GM19324 (cell line): ENCODE measurements at regions not wholly inside any gene's neighbourhood (a gene's known extent, or its start where the extent isn't known, plus 50 kb on each side); places are given as distances from the start of the nearest gene placed in this dataset.
"Not testable (repeated sequence)": the region's sequence is repeated elsewhere in the genome, so short reads cannot be mapped to it uniquely, and the experiment has no call there.

Source experiments
- ATAC-seq: cut with Tn5 transposase; IDR thresholded peaks from one replicate; pipeline ENCODE4 v1.9.1; 2021; ENCODE audit warnings: mild to moderate bottlenecking, moderate library complexity; ENCODE audit not compliant: unreplicated experiment, low FRiP score

GRCh38 chr20:53873230-53873604 is 197.2 kb downstream of the BCAS1 start:
- ATAC-seq: no peak

- ATAC-seq: peak; percentile 40
Measured at GRCh38 chr20:53872561-53873229, 197.7 kb downstream of the BCAS1 start.

- ATAC-seq: no peak
Measured at GRCh38 chr20:53872081-53872541, 198.3 kb downstream of the BCAS1 start.

GRCh38 chr20:53871541-53871940 is 198.9 kb downstream of the BCAS1 start:
- ATAC-seq: no peak

- ATAC-seq: no peak
Measured at GRCh38 chr20:53870426-53871315, 199.7 kb downstream of the BCAS1 start.

GRCh38 chr20:53869466-53870258 is 200.7 kb downstream of the BCAS1 start:
- peak; percentile 54 for ATAC-seq

GRCh38 chr20:53867741-53868351 is 202.5 kb downstream of the BCAS1 start:
- ATAC-seq: no peak

- ATAC-seq: peak; percentile 52
Measured at GRCh38 chr20:53866794-53867740, 203.3 kb downstream of the BCAS1 start.

- ATAC-seq: no peak
Measured at GRCh38 chr20:53865901-53866793, 204.2 kb downstream of the BCAS1 start.

- ATAC-seq: not testable (repeated sequence)
Measured at GRCh38 chr20:53864765-53865683, 205.4 kb downstream of the BCAS1 start.

GRCh38 chr20:53863923-53864641 is 206.3 kb downstream of the BCAS1 start:
- not testable (repeated sequence) for ATAC-seq

- ATAC-seq: not testable (repeated sequence)
Measured at GRCh38 chr20:53863535-53863922, 206.9 kb downstream of the BCAS1 start.

- ATAC-seq: not testable (repeated sequence)
Measured at GRCh38 chr20:53863039-53863438, 207.4 kb downstream of the BCAS1 start.

- not testable (repeated sequence) for ATAC-seq
Measured at GRCh38 chr20:53862490-53862889, 207.9 kb downstream of the BCAS1 start.

- not testable (repeated sequence) for ATAC-seq
Measured at GRCh38 chr20:53862136-53862397, 208.3 kb downstream of the BCAS1 start.

GRCh38 chr20:53859684-53860083 is 210.7 kb downstream of the BCAS1 start:
- ATAC-seq: no peak

- ATAC-seq: not testable (repeated sequence)
Measured at GRCh38 chr20:53859009-53859408, 211.4 kb downstream of the BCAS1 start.
